HFF-Myc (cell line): ENCODE measurements at regions not wholly inside any gene's neighbourhood (a gene's known extent, or its start where the extent isn't known, plus 50 kb on each side); places are given as distances from the start of the nearest gene placed in this dataset.

Experiments
- DNase-seq: peaks from one replicate; pipeline ENCODE4 v3.0.0-alpha.2; 2011; ENCODE audit warnings: low read depth; ENCODE audit errors: extremely low read depth
- H3K4me3 ChIP-seq: replicated peaks from 2 replicates; pipeline ENCODE4 v1.5.1; 2011; ENCODE audit warnings: low read depth, mild to moderate bottlenecking, control low read depth, low read length
- CTCF ChIP-seq: IDR thresholded peaks from 2 replicates; pipeline ENCODE4 v1.5.1; 2012; ENCODE audit warnings: mild to moderate bottlenecking, low read depth, low read length, control low read depth; ENCODE audit errors: missing control alignments

GRCh38 chr5:110013017-110013416 lies 323.3 kb downstream of the MAN2A1 start:
- DNase-seq, result no peak
- no peak overlapping the region for H3K4me3 ChIP-seq
- TF ChIP-seq CTCF, result no peak

- no peak overlapping the region for H3K4me3 ChIP-seq
- DNase-seq, result no peak
- TF ChIP-seq CTCF, result no peak
Measured at GRCh38 chr5:110017854-110018253, 328.1 kb downstream of the MAN2A1 start.

- no peak overlapping the region for H3K4me3 ChIP-seq
- DNase-seq, result no peak
- TF ChIP-seq CTCF, result no peak
Measured at GRCh38 chr5:110018509-110018908, 328.8 kb downstream of the MAN2A1 start.

GRCh38 chr5:110019119-110019518 lies 329.4 kb downstream of the MAN2A1 start:
- no peak for TF ChIP-seq CTCF
- no peak for DNase-seq
- H3K4me3 ChIP-seq, result no peak overlapping the region

- H3K4me3 ChIP-seq, result no peak overlapping the region
- DNase-seq, result no peak
- TF ChIP-seq CTCF, result no peak
Measured at GRCh38 chr5:110019780-110020179, 330.1 kb downstream of the MAN2A1 start.

GRCh38 chr5:110021251-110021650 lies 331.5 kb downstream of the MAN2A1 start:
- no peak for DNase-seq
- TF ChIP-seq CTCF, result no peak
- no peak overlapping the region for H3K4me3 ChIP-seq

- no peak overlapping the region for H3K4me3 ChIP-seq
- TF ChIP-seq CTCF, result no peak
- DNase-seq, result no peak
Measured at GRCh38 chr5:110025160-110025559, 335.4 kb downstream of the MAN2A1 start.
